ENCODE measurements at regions not wholly inside any gene's neighbourhood (a gene's known extent, or its start where the extent isn't known, plus 50 kb on each side); places are given as distances from the start of the nearest gene placed in this dataset.

DNA sequence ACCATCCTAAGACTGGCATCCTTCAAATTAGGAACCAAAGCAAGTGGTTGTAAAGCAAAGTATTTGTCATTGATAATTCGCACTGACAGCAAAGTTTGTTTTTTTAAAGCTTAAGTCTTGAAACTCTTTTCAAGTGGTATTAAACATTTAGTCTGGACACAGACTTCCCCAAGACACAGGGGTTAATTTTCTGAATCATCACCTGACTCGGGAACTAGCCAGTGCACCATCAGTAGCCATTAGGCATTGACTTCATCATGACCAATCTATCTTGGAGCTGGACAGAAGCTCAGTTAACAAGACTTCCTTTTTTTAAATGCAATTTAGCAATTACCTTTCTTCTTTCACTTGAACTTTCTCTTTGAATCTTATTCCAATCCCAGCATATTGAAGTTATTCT is 210.6 kb downstream of the ZNF365 start:
- TF ChIP-seq, protein P1, sequence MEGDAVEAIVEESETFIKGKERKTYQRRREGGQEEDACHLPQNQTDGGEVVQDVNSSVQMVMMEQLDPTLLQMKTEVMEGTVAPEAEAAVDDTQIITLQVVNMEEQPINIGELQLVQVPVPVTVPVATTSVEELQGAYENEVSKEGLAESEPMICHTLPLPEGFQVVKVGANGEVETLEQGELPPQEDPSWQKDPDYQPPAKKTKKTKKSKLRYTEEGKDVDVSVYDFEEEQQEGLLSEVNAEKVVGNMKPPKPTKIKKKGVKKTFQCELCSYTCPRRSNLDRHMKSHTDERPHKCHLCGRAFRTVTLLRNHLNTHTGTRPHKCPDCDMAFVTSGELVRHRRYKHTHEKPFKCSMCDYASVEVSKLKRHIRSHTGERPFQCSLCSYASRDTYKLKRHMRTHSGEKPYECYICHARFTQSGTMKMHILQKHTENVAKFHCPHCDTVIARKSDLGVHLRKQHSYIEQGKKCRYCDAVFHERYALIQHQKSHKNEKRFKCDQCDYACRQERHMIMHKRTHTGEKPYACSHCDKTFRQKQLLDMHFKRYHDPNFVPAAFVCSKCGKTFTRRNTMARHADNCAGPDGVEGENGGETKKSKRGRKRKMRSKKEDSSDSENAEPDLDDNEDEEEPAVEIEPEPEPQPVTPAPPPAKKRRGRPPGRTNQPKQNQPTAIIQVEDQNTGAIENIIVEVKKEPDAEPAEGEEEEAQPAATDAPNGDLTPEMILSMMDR (IDR thresholded peaks at IDR 0.05 in 8 of 11, conservative IDR thresholded peaks at IDR 0.05 in 3 of 11) = no peak
- no peak for TF ChIP-seq POLR2A (IDR thresholded peaks at IDR 0.05)
- TF ChIP-seq POLR2AphosphoS5 (IDR thresholded peaks at IDR 0.05) = no peak

Data from spleen (tissue), 7 donors.